ENCODE measurements at regions not wholly inside any gene's neighbourhood (a gene's known extent, or its start where the extent isn't known, plus 50 kb on each side); places are given as distances from the start of the nearest gene placed in this dataset.

DNA sequence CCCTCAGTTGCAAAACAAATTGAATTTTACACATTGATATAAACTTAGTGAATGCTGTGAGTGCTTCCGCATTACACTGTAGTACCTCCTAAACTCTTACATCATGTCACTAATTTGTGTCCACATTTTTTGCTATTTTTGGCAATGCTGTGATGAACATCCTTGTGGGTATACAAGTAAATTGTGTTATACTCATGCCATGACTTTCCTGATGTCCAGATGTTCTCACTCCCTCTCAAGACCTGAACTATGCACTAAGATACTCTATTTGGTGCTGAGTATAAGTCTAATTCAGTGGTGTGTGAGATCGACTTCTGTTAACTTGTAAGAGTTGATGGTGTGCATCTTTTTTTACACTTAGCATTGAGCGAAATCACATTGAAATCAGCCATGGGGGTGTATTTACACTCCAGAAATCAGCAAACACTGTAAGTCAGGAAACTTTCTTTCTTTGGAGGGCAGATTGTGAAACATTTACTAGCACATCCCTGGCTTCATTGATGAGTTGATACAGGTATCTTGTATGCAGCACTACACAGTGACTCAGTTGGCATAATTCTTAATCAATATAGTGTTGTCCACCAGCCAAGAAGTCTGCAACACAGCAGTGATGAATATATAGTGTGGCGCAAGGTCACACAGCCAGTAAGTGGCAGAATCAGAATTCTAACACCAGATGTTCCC lies 228.1 kb upstream of the RORA start:
- H3K36me3 ChIP-seq (ENCODE audit: control insufficient read depth, insufficient read depth, low read length), result no peaks in the 10 kb centered on the region
- DNase-seq (ENCODE audit: low read depth), result no peak
- no peaks in the 10 kb centered on the region for H3K27me3 ChIP-seq (ENCODE audit: control insufficient read depth, insufficient read depth, low read length)
- H3K4me3 ChIP-seq (ENCODE audit: low read depth, low read length), result no peak overlapping the region
- TF ChIP-seq, protein P1, sequence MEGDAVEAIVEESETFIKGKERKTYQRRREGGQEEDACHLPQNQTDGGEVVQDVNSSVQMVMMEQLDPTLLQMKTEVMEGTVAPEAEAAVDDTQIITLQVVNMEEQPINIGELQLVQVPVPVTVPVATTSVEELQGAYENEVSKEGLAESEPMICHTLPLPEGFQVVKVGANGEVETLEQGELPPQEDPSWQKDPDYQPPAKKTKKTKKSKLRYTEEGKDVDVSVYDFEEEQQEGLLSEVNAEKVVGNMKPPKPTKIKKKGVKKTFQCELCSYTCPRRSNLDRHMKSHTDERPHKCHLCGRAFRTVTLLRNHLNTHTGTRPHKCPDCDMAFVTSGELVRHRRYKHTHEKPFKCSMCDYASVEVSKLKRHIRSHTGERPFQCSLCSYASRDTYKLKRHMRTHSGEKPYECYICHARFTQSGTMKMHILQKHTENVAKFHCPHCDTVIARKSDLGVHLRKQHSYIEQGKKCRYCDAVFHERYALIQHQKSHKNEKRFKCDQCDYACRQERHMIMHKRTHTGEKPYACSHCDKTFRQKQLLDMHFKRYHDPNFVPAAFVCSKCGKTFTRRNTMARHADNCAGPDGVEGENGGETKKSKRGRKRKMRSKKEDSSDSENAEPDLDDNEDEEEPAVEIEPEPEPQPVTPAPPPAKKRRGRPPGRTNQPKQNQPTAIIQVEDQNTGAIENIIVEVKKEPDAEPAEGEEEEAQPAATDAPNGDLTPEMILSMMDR (IDR thresholded peaks at IDR 0.05; ENCODE audit: insufficient read depth, low read length, poor library complexity, severe bottlenecking), result no peak

DNA sequence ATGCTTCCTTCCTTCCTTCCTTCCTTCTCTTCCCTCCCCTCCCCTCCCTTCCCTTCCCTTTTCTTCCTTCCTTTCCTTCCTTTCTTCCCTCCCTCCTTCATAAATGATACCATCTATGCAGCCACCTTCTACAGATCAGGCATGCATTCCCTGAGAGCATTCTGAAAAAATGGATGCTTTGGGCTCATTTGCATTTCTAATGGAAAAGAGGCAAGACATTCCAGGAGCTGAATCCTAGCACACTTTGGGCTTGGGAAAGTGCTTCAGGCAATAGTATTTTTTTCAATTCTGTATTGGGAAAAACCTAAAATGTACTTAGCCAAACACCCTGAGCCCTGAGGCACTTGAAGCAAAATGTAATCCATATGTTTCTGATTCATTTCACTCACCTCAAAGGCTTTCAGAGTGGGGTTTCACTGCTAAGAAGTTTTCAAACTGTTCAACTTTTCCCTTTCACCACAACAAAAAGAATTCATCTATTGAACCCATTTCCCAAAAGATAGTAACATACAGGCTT lies 220.1 kb upstream of the RORA start:
- no peak for DNase-seq (ENCODE audit: low read depth)
- TF ChIP-seq, protein P1 (IDR thresholded peaks at IDR 0.05; ENCODE audit: insufficient read depth, low read length, poor library complexity, severe bottlenecking), result no peak
- Histone ChIP-seq H3K4me3 (ENCODE audit: low read depth, low read length) (no peak overlapping the region), H3K36me3 (ENCODE audit: control insufficient read depth, insufficient read depth, low read length) (no peaks in the 10 kb centered on the region), H3K27me3 (ENCODE audit: control insufficient read depth, insufficient read depth, low read length) (no peaks in the 10 kb centered on the region)

DNA sequence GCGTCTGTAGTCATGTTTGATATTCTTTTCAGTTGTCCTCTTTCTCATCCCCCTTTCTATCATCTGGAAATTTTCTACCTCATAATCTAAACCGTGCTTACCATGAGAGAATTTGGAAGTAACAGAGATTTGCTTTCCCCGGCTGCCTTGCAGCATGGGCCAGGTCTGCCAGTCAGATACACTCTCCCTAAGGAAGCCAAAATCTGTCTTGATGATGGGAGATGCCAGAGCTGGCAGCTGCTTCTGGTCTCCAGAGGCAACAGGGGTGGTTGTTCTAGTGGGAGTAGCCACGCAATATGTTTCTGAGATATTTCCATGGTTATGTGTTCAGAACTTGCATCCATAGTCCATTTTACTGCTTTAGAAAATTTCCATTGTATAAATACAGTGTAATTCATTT lies 218.9 kb upstream of the RORA start:
- no peak for DNase-seq (ENCODE audit: low read depth)
- Histone ChIP-seq H3K27me3 (ENCODE audit: control insufficient read depth, insufficient read depth, low read length) (no peaks in the 10 kb centered on the region), H3K4me3 (ENCODE audit: low read depth, low read length) (no peak overlapping the region), H3K36me3 (ENCODE audit: control insufficient read depth, insufficient read depth, low read length) (no peaks in the 10 kb centered on the region)
- TF ChIP-seq, protein P1 (IDR thresholded peaks at IDR 0.05; ENCODE audit: insufficient read depth, low read length, poor library complexity, severe bottlenecking), result no peak

DNA sequence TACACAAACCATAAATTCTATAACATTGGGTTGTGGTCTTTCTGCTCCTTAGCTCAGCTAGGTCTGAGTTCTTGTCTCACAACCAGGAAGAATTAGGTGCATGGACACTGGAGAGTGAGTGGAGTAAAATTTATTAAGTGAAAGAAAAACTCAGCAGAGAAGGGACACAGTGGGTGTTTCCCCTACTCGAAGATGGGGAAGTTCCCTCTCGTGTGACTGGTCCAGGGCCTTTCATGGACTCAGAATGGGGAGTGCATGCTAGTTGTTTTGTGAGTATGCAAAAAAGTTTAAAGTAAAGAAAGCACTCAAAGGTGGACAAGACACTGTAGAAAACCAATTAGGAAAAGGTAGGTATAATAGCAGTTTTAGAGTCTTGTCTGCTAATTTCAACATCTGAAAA lies 215.5 kb upstream of the RORA start:
- no peaks in the 10 kb centered on the region for H3K27me3 ChIP-seq (ENCODE audit: control insufficient read depth, insufficient read depth, low read length)
- TF ChIP-seq, protein P1 (IDR thresholded peaks at IDR 0.05; ENCODE audit: insufficient read depth, low read length, poor library complexity, severe bottlenecking), result no peak
- no peaks in the 10 kb centered on the region for H3K36me3 ChIP-seq (ENCODE audit: control insufficient read depth, insufficient read depth, low read length)

DNA sequence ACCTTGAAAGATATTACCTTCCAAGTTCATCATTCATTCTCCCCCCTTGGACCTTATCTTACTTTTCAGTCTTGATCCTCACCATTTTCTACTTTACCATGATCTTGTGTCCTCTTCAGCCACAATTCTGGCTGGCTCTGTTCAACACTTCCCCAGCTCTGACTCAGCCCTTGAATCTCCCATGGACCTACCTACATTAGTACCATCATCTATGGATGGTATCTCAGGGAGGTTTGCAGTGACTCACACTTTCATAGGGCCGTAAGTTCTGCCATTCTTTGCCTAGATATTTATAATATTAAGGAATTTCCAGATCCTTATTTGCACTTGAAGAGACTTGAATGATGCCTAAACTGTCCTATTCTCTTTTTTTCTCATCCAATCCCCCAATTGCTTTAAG lies 213.7 kb upstream of the RORA start:
- Histone ChIP-seq H3K36me3 (ENCODE audit: control insufficient read depth, insufficient read depth, low read length) (no peaks in the 10 kb centered on the region), H3K27me3 (ENCODE audit: control insufficient read depth, insufficient read depth, low read length) (no peaks in the 10 kb centered on the region), H3K4me3 (ENCODE audit: low read depth, low read length) (no peak overlapping the region)
- TF ChIP-seq, protein P1 (IDR thresholded peaks at IDR 0.05; ENCODE audit: insufficient read depth, low read length, poor library complexity, severe bottlenecking), result no peak
- DNase-seq (ENCODE audit: low read depth), result no peak

More for the DNA sequence above, 215.5 kb upstream of the RORA start:
- no peak overlapping the region for H3K4me3 ChIP-seq (ENCODE audit: low read depth, low read length)
- DNase-seq (ENCODE audit: low read depth), result no peak

DNA sequence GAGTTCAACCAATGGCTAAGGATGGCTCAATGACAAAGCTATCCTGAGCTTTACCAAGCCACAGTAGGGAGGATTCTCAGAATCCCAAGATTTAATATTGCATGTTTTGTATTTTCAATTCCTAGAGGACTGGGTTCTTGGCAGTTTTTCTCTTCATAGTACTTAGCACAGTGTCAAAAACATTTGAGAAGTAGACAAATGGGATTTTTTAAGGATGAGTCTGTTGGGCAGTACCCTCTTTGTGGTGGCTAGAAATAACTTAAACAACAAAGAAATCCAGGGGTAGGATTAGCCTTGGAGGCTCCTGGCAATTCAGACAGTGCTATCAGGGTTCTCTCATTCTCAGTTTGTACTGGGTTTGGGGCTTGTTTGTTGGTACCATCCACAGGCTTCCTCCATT lies 212.8 kb upstream of the RORA start:
- DNase-seq (ENCODE audit: low read depth), result no peak
- H3K36me3 ChIP-seq (ENCODE audit: control insufficient read depth, insufficient read depth, low read length), result no peaks in the 10 kb centered on the region

More for the DNA sequence above, 212.8 kb upstream of the RORA start:
- TF ChIP-seq, protein P1 (IDR thresholded peaks at IDR 0.05; ENCODE audit: insufficient read depth, low read length, poor library complexity, severe bottlenecking), result no peak
- Histone ChIP-seq H3K27me3 (ENCODE audit: control insufficient read depth, insufficient read depth, low read length) (no peaks in the 10 kb centered on the region), H3K4me3 (ENCODE audit: low read depth, low read length) (no peak overlapping the region)

Data from kidney epithelial cell (primary cell).